H1 (cell line): ENCODE measurements at regions not wholly inside any gene's neighbourhood (a gene's known extent, or its start where the extent isn't known, plus 50 kb on each side); places are given as distances from the start of the nearest gene placed in this dataset.

Source experiments
- CTCF ChIA-PET: fragments of 300-600 bp; sonication (Branson Sonifier 250); formaldehyde crosslinking; loops from one replicate; lab custom pipeline; 2021; ENCODE audit not compliant: partially characterized antibody; lab: Charles Lee
- POLR2A ChIA-PET: fragments of 300-600 bp; sonication (Branson Sonifier 250); formaldehyde crosslinking; loops from one replicate; lab custom pipeline; 2021; ENCODE audit warnings: inconsistent platforms; ENCODE audit not compliant: partially characterized antibody; lab: Charles Lee
- DNase-seq, 2 experiments: peaks; one replicate each; pipeline versions ENCODE4 v3.0.0 to v3.0.0-alpha.2; 2010 to 2022; ENCODE audit warnings: low spot score in 2 of 2, low read depth in 1 of 2, mixed read lengths in 1 of 2
- FAIRE-seq: peaks from 2 replicates; lab custom pipeline; 2011; peaks lifted over from hg19 to GRCh38; lab: Jason Lieb, UNC
- H2AFZ ChIP-seq: 2 replicates; pipeline ENCODE4 v1.8.1; 2012; ENCODE audit warnings: low read length, inconsistent platforms
- H2AK5ac ChIP-seq: 2 replicates; pipeline ENCODE4 v1.6.1; 2013; ENCODE audit warnings: low read depth, low read length
- H2BK120ac ChIP-seq: replicated peaks from 2 replicates; pipeline ENCODE3; 2013; ENCODE audit warnings: low read depth, low read length, inconsistent platforms
- H2BK12ac ChIP-seq: 2 replicates; pipeline ENCODE4 v1.6.1; 2013; ENCODE audit warnings: low read depth, low read length
- H2BK15ac ChIP-seq: 2 replicates; pipeline ENCODE4 v1.6.1; 2013; ENCODE audit warnings: low read length
- H2BK20ac ChIP-seq: 2 replicates; pipeline ENCODE4 v1.6.1; 2013; ENCODE audit warnings: low read length
- H2BK5ac ChIP-seq: 2 replicates; pipeline ENCODE4 v1.6.1; 2013; ENCODE audit warnings: low read depth, low read length
- H3K14ac ChIP-seq: 2 replicates; pipeline ENCODE4 v1.6.1; 2013; ENCODE audit warnings: inconsistent platforms; ENCODE audit not compliant: insufficient read length
- H3K18ac ChIP-seq: 2 replicates; pipeline ENCODE4 v1.6.1; 2013; ENCODE audit warnings: low read length; ENCODE audit errors: extremely low read depth
- H3K23ac ChIP-seq: 2 replicates; pipeline ENCODE4 v1.6.1; 2013; ENCODE audit warnings: inconsistent platforms; ENCODE audit not compliant: insufficient read length
- H3K23me2 ChIP-seq: 2 replicates; pipeline ENCODE4 v1.6.1; 2013; ENCODE audit warnings: low read depth, low read length
- H3K27ac ChIP-seq: 2 replicates; pipeline ENCODE4 v1.6.1; 2011; ENCODE audit warnings: low read depth, low read length, inconsistent platforms
- H3K27me3 ChIP-seq, 4 experiments: replicated peaks in 1 of 4; 1 replicate in 1 of 4; 2 replicates in 3 of 4; pipeline versions ENCODE4 v1.6.1 to v1.8.1; 2011 to 2013; ENCODE audit warnings: low read length in 3 of 4, mild to moderate bottlenecking in 3 of 4, inconsistent platforms in 2 of 4, mixed read lengths in 2 of 4, moderate library complexity in 1 of 4; ENCODE audit not compliant: control insufficient read depth in 3 of 4, insufficient read depth in 3 of 4; ENCODE audit errors: extremely low read depth in 1 of 4
- H3K36me3 ChIP-seq, 4 experiments: 2 replicates each; pipeline versions ENCODE4 v1.6.1 to v1.8.1; 2011 to 2013; ENCODE audit warnings: mild to moderate bottlenecking in 4 of 4, low read length in 3 of 4, moderate library complexity in 2 of 4, control low read depth in 1 of 4, inconsistent platforms in 1 of 4; ENCODE audit not compliant: insufficient read depth in 4 of 4, control insufficient read depth in 2 of 4
- H3K4ac ChIP-seq: replicated peaks from 2 replicates; pipeline ENCODE3; 2013; ENCODE audit warnings: low read length, low read depth, mixed read lengths, inconsistent platforms; ENCODE audit not compliant: insufficient read length
- H3K4me1 ChIP-seq, 4 experiments: replicated peaks in 1 of 4; 1 replicate in 1 of 4; 2 replicates in 3 of 4; pipeline versions ENCODE4 v1.6.1 to v1.8.1; 2011 to 2013; ENCODE audit warnings: low read length in 3 of 4, inconsistent platforms in 2 of 4, mixed read lengths in 1 of 4; ENCODE audit not compliant: insufficient read depth in 4 of 4, control insufficient read depth in 3 of 4
- H3K4me2 ChIP-seq, 2 experiments: 2 replicates each; pipeline versions ENCODE4 v1.6.1 to v1.8.1; 2011 to 2013; ENCODE audit warnings: low read depth in 2 of 2, low read length in 2 of 2, control low read depth in 1 of 2, inconsistent platforms in 1 of 2, mild to moderate bottlenecking in 1 of 2; ENCODE audit not compliant: insufficient read depth in 1 of 2
- H3K4me3 ChIP-seq, 4 experiments: fragments of 200-600, 300-600 bp in 1 of 4; sonication (generic), shearing (Covaris generic), sonication (Bioruptor Twin) in 1 of 4; 2 replicates each; pipeline versions ENCODE4 v1.5.1 to v1.8.1; 2011 to 2016; ENCODE audit warnings: low read length in 4 of 4, low read depth in 3 of 4, control low read depth in 2 of 4, inconsistent platforms in 2 of 4, mild to moderate bottlenecking in 2 of 4, mixed read lengths in 1 of 4, moderate library complexity in 1 of 4; ENCODE audit not compliant: insufficient read depth in 2 of 4; ENCODE audit errors: extremely low read depth in 1 of 4
- H3K56ac ChIP-seq: replicated peaks from 2 replicates; pipeline ENCODE3; 2013; ENCODE audit warnings: low read depth, mild to moderate bottlenecking, mixed read lengths, low read length, inconsistent platforms; ENCODE audit not compliant: insufficient read length
- H3K79me1 ChIP-seq: 2 replicates; pipeline ENCODE4 v1.6.1; 2013; ENCODE audit warnings: low read depth, low read length, control low read depth
- H3K79me2 ChIP-seq, 2 experiments: 2 replicates each; pipeline versions ENCODE4 v1.6.1 to v1.8.1; 2012 to 2013; ENCODE audit warnings: low read length in 2 of 2, mild to moderate bottlenecking in 2 of 2, inconsistent platforms in 1 of 2; ENCODE audit not compliant: insufficient read depth in 2 of 2, control insufficient read depth in 1 of 2
- H3K9ac ChIP-seq, 4 experiments: replicated peaks in 1 of 4; 1 replicate in 1 of 4; 2 replicates in 3 of 4; pipeline versions ENCODE4 v1.6.1 to v1.8.1; 2011 to 2013; ENCODE audit warnings: low read depth in 3 of 4, low read length in 3 of 4, control low read depth in 2 of 4, mild to moderate bottlenecking in 2 of 4, moderate library complexity in 2 of 4, inconsistent platforms in 1 of 4; ENCODE audit errors: extremely low read depth in 1 of 4
- H3K9me3 ChIP-seq, 2 experiments: 2 replicates each; pipeline versions ENCODE4 v1.6.1 to v1.8.1; 2012 to 2013; ENCODE audit warnings: mild to moderate bottlenecking in 2 of 2, moderate library complexity in 2 of 2, control low read depth in 1 of 2, inconsistent platforms in 1 of 2, low read depth in 1 of 2, low read length in 1 of 2, mixed read lengths in 1 of 2; ENCODE audit not compliant: insufficient read depth in 2 of 2
- H4K20me1 ChIP-seq, 2 experiments: replicated peaks in 1 of 2; 2 replicates each; pipeline versions ENCODE3 to v1.8.1; 2011 to 2013; ENCODE audit warnings: inconsistent platforms in 2 of 2, low read length in 2 of 2, mild to moderate bottlenecking in 1 of 2; ENCODE audit not compliant: insufficient read depth in 2 of 2, control insufficient read depth in 1 of 2
- H4K5ac ChIP-seq: 2 replicates; pipeline ENCODE4 v1.6.1; 2013; ENCODE audit warnings: low read length, low read depth, mixed read lengths, inconsistent platforms; ENCODE audit not compliant: insufficient read length
- H4K8ac ChIP-seq: 2 replicates; pipeline ENCODE4 v1.8.0; 2013; ENCODE audit warnings: mild to moderate bottlenecking, moderate library complexity, low read length, inconsistent platforms; ENCODE audit not compliant: insufficient read depth; ENCODE audit errors: extremely low read depth
- H4K91ac ChIP-seq: replicated peaks from 2 replicates; pipeline ENCODE3; 2013; ENCODE audit warnings: low read length, mixed read lengths, inconsistent platforms; ENCODE audit not compliant: insufficient read length
- JUN ChIP-seq: IDR thresholded peaks from 2 replicates; pipeline ENCODE4 v1.6.1; 2011; ENCODE audit warnings: low read depth, mild to moderate bottlenecking, improper control_type of control experiment, low read length
- KDM5A ChIP-seq: fragments of 200-600 bp; IDR thresholded peaks from 2 replicates; pipeline ENCODE4 v1.7.1; 2012; ENCODE audit warnings: mild to moderate bottlenecking, low read length, inconsistent platforms, mixed read lengths
- SUZ12 ChIP-seq: fragments of 200-600 bp; sonication (generic); IDR thresholded peaks from 2 replicates; pipeline ENCODE4 v1.6.1; 2012; ENCODE audit warnings: mild to moderate bottlenecking, inconsistent platforms, low read length, moderate library complexity, mixed read lengths
- TF ChIP-seq, protein P1 (sequence below), 3 experiments: IDR thresholded peaks; 1 replicate in 2 of 3; 2 replicates in 1 of 3; pipeline versions ENCODE4 v1.5.1 to v1.6.1; 2011; ENCODE audit warnings: low read length in 3 of 3, mild to moderate bottlenecking in 3 of 3, inconsistent platforms in 2 of 3, low read depth in 1 of 3, moderate library complexity in 1 of 3; ENCODE audit not compliant: insufficient read depth in 1 of 3; ENCODE audit errors: control extremely low read depth in 1 of 3

DNA sequence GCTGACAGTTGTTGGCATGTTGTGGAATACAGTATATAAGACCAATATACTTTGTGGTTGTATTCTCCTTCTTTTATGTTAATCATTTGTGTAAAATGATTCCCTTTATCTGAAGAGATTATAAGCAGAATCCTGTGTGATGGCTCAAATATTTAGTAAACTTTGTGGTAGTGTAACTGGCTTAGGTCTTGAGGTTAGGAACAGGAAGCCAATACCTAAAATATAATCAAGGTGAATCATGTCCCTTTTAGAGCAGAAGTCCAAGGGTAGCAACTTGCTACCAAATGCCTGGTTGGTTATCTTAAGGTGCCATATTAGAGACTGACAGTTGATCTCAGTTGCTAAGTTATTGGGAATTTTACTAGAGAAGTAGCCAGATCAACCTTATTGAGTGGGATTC lies 398.5 kb upstream of the ADAMTS5 start:
- Histone ChIP-seq H2BK15ac (0 out of 2 replicates have a peak overlapping the region, but pooled peaks have one; percentile 9), H4K5ac (no peak overlapping the region), H4K20me1 (no peaks in the 10 kb centered on the region), H2AFZ (no peak overlapping the region), H4K8ac (no peak overlapping the region), H3K36me3 (no peaks in the 10 kb centered on the region), H3K9ac (no peak overlapping the region), H3K23ac (no peak overlapping the region), H3K4me1 (peaks cover 0 to 3% (median 2%) of the 10 kb centered on the region in 4 experiments; a peak in 4 of 7 replicates), H3K14ac (no peak overlapping the region), H3K27ac (no peak overlapping the region), H3K79me2 (no peaks in the 10 kb centered on the region), H2BK20ac (no peak overlapping the region), H2BK120ac (no peak overlapping the region), H3K56ac (no peak overlapping the region), H3K79me1 (no peaks in the 10 kb centered on the region), H3K27me3 (no peaks in the 10 kb centered on the region), H3K4ac (no peak overlapping the region), H4K91ac (no peak overlapping the region), H3K4me3 (no peak overlapping the region), H3K9me3 (no peaks in the 10 kb centered on the region; a peak in 1 of 4 replicates), H3K23me2 (no peaks in the 10 kb centered on the region), H2BK12ac (no peak overlapping the region), H2BK5ac (no peak overlapping the region), H3K4me2 (no peak overlapping the region), H2AK5ac (no peak overlapping the region), H3K18ac (no peak overlapping the region)
- no peak for DNase-seq
- FAIRE-seq, result no peak
- POLR2A ChIA-PET, result no interaction called here
- TF ChIP-seq SUZ12 (no peak), KDM5A (no peak), JUN (no peak)
- TF ChIP-seq, protein P1, sequence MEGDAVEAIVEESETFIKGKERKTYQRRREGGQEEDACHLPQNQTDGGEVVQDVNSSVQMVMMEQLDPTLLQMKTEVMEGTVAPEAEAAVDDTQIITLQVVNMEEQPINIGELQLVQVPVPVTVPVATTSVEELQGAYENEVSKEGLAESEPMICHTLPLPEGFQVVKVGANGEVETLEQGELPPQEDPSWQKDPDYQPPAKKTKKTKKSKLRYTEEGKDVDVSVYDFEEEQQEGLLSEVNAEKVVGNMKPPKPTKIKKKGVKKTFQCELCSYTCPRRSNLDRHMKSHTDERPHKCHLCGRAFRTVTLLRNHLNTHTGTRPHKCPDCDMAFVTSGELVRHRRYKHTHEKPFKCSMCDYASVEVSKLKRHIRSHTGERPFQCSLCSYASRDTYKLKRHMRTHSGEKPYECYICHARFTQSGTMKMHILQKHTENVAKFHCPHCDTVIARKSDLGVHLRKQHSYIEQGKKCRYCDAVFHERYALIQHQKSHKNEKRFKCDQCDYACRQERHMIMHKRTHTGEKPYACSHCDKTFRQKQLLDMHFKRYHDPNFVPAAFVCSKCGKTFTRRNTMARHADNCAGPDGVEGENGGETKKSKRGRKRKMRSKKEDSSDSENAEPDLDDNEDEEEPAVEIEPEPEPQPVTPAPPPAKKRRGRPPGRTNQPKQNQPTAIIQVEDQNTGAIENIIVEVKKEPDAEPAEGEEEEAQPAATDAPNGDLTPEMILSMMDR (IDR thresholded peaks at IDR 0.05; ENCODE audit: control extremely low read depth in 1 of 3, insufficient read depth in 1 of 3, low read depth in 1 of 3, low read length in 3 of 3), result no peak
- CTCF ChIA-PET, result no interaction called here
